Activated B cell treated with CpG ODN at 0.5 μM for 24 hours (primary cell): ENCODE measurements at regions not wholly inside any gene's neighbourhood (a gene's known extent, or its start where the extent isn't known, plus 50 kb on each side); places are given as distances from the start of the nearest gene placed in this dataset.
A peak's percentile ranks its signal among the peaks of the same experiment; 100 is the strongest.

Experiments used
- ATAC-seq: fragments of 200-7000 bp; cut with Tn5 transposase; one replicate; pipeline ENCODE4 v1.10.0; 2021; ENCODE audit warnings: low read depth, mild to moderate bottlenecking, moderate library complexity
- CTCF ChIA-PET: fragments of 350-600 bp; sonication (Branson Sonifier 250); formaldehyde crosslinking; loops from one replicate; lab custom pipeline; 2021; ENCODE audit warnings: antibody characterized with exemption; lab: Charles Lee
- POLR2A ChIA-PET: fragments of 350-600 bp; sonication (Branson Sonifier 250); formaldehyde crosslinking; loops from one replicate; lab custom pipeline; 2021; ENCODE audit warnings: antibody characterized with exemption; lab: Charles Lee
- DNase-seq: peaks from one replicate; pipeline ENCODE4 v3.0.0; 2022
- H3K27ac Mint-ChIP-seq: one replicate; pipeline ENCODE4 v1.8.0; 2020; ENCODE audit warnings: mixed read lengths
- H3K27me3 Mint-ChIP-seq: one replicate; pipeline ENCODE4 v1.8.0; 2021; ENCODE audit warnings: mixed read lengths
- H3K36me3 Mint-ChIP-seq: one replicate; pipeline ENCODE4 v1.8.0; 2021; ENCODE audit warnings: low read depth, mixed read lengths
- H3K4me1 Mint-ChIP-seq: one replicate; pipeline ENCODE4 v1.8.0; 2021; ENCODE audit warnings: mixed read lengths
- H3K4me3 Mint-ChIP-seq: one replicate; pipeline ENCODE4 v1.8.0; 2020; ENCODE audit warnings: mild to moderate bottlenecking, mixed read lengths
- H3K9me3 Mint-ChIP-seq: one replicate; pipeline ENCODE4 v1.8.0; 2020; ENCODE audit warnings: mixed read lengths
- CTCF ChIP-seq: fragments of 200-600 bp; IDR thresholded peaks from one replicate; pipeline ENCODE4 v1.8.0; 2022; ENCODE audit warnings: antibody characterized with exemption, mild to moderate bottlenecking
- intact Hi-C: fragments of 100-400 bp; cut with micrococcal nuclease; formaldehyde crosslinking; loops from one replicate; pipeline ENCODE4 v1.15.1; 2024

GRCh38 chr2:129847043-129847442, 132.4 kb upstream of the RAB6C start:
- ChIA-PET POLR2A (no interaction called here), CTCF (interaction anchor here (1.3 kb wide), 1 partner anchor 1110 kb away, joined by 4 read pairs; no protein-coding TSS in a partner anchor)
- ATAC-seq, result no peak
- no peak overlapping the region for H3K27ac Mint-ChIP-seq
- no peaks in the 10 kb centered on the region for H3K9me3 Mint-ChIP-seq
- H3K4me1 Mint-ChIP-seq, result peaks cover 1% of the 10 kb centered on the region
- intact Hi-C loops, result loop anchor here (5.0 kb wide), 1 partner anchor 1670 kb away; no protein-coding TSS in a partner anchor
- H3K36me3 Mint-ChIP-seq, result no peaks in the 10 kb centered on the region
- H3K27me3 Mint-ChIP-seq, result peaks cover 17% of the 10 kb centered on the region
- no peak for TF ChIP-seq CTCF
- H3K4me3 Mint-ChIP-seq, result no peak overlapping the region
- no peak for DNase-seq

DNA sequence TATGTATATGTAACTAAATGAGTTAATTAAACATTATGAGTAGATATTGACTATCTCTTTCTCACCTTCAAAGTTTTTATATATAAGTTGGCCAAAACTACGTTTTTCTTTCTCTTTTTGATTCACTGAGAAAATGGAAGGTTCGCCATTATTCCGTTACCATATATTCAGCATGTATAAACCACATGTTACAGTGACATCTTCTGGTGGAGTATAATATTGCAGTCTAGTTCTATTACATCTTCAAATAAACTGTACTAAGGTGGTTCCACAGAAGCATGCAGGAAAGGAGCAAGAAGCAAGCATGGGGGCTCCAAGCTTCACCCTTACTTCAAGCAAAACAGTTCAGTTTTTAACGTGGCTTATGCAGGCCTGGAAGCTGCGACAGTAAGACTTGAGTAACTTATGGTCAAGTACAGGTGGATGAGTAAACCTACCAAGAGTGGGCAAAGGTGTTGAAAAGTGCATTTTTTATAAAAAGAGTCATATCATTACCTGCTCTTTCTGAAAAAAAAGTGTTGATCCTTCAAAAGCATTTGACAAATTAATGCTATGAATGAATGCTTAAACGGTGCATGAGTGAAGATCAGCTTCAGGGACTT, 129.8 kb upstream of the RAB6C start:
- H3K4me1 Mint-ChIP-seq, result peaks cover 1% of the 10 kb centered on the region
- H3K36me3 Mint-ChIP-seq, result no peaks in the 10 kb centered on the region
- H3K9me3 Mint-ChIP-seq, result no peaks in the 10 kb centered on the region
- peaks cover 17% of the 10 kb centered on the region for H3K27me3 Mint-ChIP-seq
- no peak overlapping the region for H3K27ac Mint-ChIP-seq
- ChIA-PET POLR2A (no interaction called here), CTCF (interaction anchor here (0.5 to 1.7 kb wide), 3 partner anchors 1113 to 1791 kb away, joined by 3 to 5 read pairs (median 4); no protein-coding TSS in a partner anchor)
- intact Hi-C loops, result loop anchor here (1.0 to 5.0 kb wide), 4 partner anchors 27 to 1672 kb away; no protein-coding TSS in a partner anchor
- H3K4me3 Mint-ChIP-seq, result no peak overlapping the region
- no peak for DNase-seq
- no peak for TF ChIP-seq CTCF
- ATAC-seq, result peak; percentile 82

DNA sequence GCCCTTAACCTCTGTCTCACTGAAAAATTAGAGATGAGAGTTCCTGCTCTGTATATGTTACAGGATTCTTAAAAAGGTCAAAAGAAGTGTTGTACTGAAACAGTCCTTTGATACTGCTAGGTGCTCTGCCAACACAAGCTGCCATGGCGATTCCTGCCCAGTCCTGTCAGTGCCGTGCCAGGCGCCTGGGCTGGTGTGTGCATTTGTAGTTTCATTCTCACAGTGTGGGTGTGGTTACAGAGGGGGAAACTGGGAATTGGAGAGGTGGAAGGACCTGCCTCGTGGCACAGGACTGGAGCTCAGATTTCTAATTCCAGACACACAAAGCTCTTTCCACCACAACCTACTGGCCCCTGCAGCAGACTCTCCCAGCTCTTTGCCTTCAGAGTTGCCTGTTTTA, 122.3 kb upstream of the RAB6C start:
- H3K9me3 Mint-ChIP-seq, result peaks cover 9% of the 10 kb centered on the region
- no peak for ATAC-seq
- intact Hi-C loops, result no loop called here
- no peak overlapping the region for H3K27ac Mint-ChIP-seq
- no peaks in the 10 kb centered on the region for H3K36me3 Mint-ChIP-seq
- H3K27me3 Mint-ChIP-seq, result peaks cover 3% of the 10 kb centered on the region
- no peak overlapping the region for H3K4me3 Mint-ChIP-seq
- no peaks in the 10 kb centered on the region for H3K4me1 Mint-ChIP-seq
- POLR2A ChIA-PET, result no interaction called here
- no peak for TF ChIP-seq CTCF
- CTCF ChIA-PET, result no interaction called here
- no peak for DNase-seq

DNA sequence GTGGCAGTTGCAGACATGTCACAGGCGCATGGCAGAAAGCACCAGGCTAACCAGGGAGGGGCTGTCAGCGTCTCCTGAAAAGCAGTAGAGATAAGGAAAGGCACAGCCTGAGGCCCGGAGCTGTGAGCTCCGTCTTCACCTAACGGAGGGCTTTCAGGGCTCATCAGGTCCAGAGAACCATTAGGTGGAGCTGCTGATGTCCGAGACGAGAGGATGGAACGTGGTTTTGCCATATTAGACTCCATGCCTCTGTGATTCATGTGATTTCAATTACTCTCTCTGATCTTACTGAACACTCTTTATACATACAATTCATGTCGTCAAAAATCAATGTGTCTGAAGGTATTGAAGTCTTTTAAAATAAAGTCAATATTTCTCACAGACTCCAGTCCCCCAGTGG, 120.3 kb upstream of the RAB6C start:
- Mint-ChIP-seq H3K4me1 (no peaks in the 10 kb centered on the region), H3K9me3 (peaks cover 9% of the 10 kb centered on the region), H3K4me3 (no peak overlapping the region), H3K27ac (no peak overlapping the region), H3K27me3 (peaks cover 3% of the 10 kb centered on the region), H3K36me3 (no peaks in the 10 kb centered on the region)
- POLR2A ChIA-PET, result no interaction called here
- ATAC-seq (no peak), DNase-seq (no peak)
- intact Hi-C loops, result no loop called here
- no peak for TF ChIP-seq CTCF
- CTCF ChIA-PET, result no interaction called here

- no peak overlapping the region for H3K4me3 Mint-ChIP-seq
- POLR2A ChIA-PET, result no interaction called here
- CTCF ChIA-PET, result no interaction called here
Measured at GRCh38 chr2:129860088-129860487, 119.4 kb upstream of the RAB6C start.

More at GRCh38 chr2:129860088-129860487, 119.4 kb upstream of the RAB6C start:
- ATAC-seq (no peak), DNase-seq (no peak)
- Mint-ChIP-seq H3K4me1 (no peaks in the 10 kb centered on the region), H3K9me3 (peaks cover 9% of the 10 kb centered on the region), H3K36me3 (no peaks in the 10 kb centered on the region), H3K27ac (no peak overlapping the region), H3K27me3 (peaks cover 3% of the 10 kb centered on the region)
- intact Hi-C loops, result no loop called here
- no peak for TF ChIP-seq CTCF
